IgD-negative memory B cell (primary cell): ENCODE measurements at regions not wholly inside any gene's neighbourhood (a gene's known extent, or its start where the extent isn't known, plus 50 kb on each side); places are given as distances from the start of the nearest gene placed in this dataset.

Experiments
- H3K27ac Mint-ChIP-seq, 3 donors: one replicate each; pipeline ENCODE4 v1.8.0; 2020 to 2022; ENCODE audit warnings: mild to moderate bottlenecking in 3 of 3, mixed read lengths in 3 of 3, moderate library complexity in 1 of 3
- H3K27me3 Mint-ChIP-seq: one replicate; pipeline ENCODE4 v1.8.0; 2021; ENCODE audit warnings: mixed read lengths
- H3K36me3 Mint-ChIP-seq: one replicate; pipeline ENCODE4 v1.8.0; 2020; ENCODE audit warnings: mild to moderate bottlenecking, mixed read lengths
- H3K4me1 Mint-ChIP-seq, 3 donors: one replicate each; pipeline ENCODE4 v1.8.0; 2020 to 2022; ENCODE audit warnings: mixed read lengths in 3 of 3, mild to moderate bottlenecking in 1 of 3
- H3K4me3 Mint-ChIP-seq, 4 donors: one replicate each; pipeline ENCODE4 v1.8.0; 2020 to 2022; ENCODE audit warnings: mild to moderate bottlenecking in 4 of 4, mixed read lengths in 4 of 4, moderate library complexity in 3 of 4
- H3K9me3 Mint-ChIP-seq, 3 donors: one replicate each; pipeline ENCODE4 v1.8.0; 2020 to 2021; ENCODE audit warnings: mixed read lengths in 3 of 3, mild to moderate bottlenecking in 1 of 3

DNA sequence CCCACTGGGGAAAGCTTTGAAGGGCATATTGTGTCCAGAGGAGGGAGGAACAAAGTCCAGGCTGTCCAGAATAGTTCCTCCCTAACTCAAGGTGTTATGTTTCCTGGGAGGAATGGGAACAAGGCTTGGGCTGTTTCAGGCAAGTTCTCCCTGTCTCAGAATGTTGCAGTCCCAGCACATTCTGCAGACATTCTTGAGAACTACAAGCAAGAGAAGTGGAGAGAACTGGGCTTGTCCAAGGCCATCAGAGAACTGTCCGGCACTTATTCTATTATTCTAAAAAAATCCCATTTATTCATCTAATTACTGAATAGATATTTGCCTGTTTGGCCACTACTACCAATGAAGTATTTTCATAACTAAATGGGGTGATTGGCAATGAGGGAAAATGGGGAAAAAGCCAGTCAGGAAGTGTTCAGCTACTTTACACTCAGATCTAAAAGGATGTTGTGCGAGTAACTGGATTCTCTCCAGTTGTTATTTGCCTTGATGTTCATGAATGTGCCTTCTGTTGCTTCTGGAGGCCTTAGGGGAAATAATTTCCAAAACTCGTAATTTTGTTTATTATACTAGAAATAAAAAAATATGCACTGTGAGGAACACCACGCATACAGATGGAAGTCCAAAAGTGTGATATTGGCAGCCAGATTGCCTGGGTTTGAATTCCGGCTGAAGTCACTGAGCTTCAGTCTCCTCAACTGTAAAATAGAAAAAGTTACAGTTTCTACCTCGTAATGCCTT is 300.1 kb upstream of the RND3 start:
- H3K4me1 Mint-ChIP-seq, result no peaks in the 10 kb centered on the region
- H3K36me3 Mint-ChIP-seq, result no peaks in the 10 kb centered on the region
- no peak overlapping the region for H3K27ac Mint-ChIP-seq
- H3K4me3 Mint-ChIP-seq, result no peak overlapping the region
- H3K9me3 Mint-ChIP-seq, result no peaks in the 10 kb centered on the region
- no peaks in the 10 kb centered on the region for H3K27me3 Mint-ChIP-seq

DNA sequence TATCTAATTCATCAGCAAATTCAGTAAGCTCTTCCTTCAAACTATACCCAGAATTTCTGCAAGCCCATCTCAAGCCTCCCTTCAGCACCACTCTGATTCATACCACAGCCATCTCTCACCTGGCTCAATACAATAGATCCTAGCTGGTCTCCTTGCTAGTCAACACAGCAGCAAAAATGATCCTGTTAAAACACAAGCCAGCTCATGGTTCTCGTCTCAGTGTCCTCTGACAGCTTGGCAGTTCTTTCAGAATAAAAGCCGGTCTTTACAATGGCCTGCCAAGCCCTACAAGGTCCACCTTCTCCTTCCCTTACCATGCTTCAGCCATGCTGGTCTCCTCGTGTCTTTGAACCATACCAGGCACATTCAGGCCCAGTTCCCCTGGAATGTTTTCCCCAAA is 296.9 kb upstream of the RND3 start:
- Mint-ChIP-seq H3K4me3 (no peak overlapping the region), H3K27me3 (no peaks in the 10 kb centered on the region), H3K36me3 (no peaks in the 10 kb centered on the region)

GRCh38 chr2:150783896-150784295 is 296.4 kb upstream of the RND3 start:
- H3K4me1 Mint-ChIP-seq, result no peaks in the 10 kb centered on the region
- no peaks in the 10 kb centered on the region for H3K27me3 Mint-ChIP-seq
- H3K4me3 Mint-ChIP-seq, result no peak overlapping the region
- no peaks in the 10 kb centered on the region for H3K9me3 Mint-ChIP-seq
- no peak overlapping the region for H3K27ac Mint-ChIP-seq
- H3K36me3 Mint-ChIP-seq, result no peaks in the 10 kb centered on the region

More for the DNA sequence above, 296.9 kb upstream of the RND3 start:
- H3K9me3 Mint-ChIP-seq, result no peaks in the 10 kb centered on the region
- no peak overlapping the region for H3K27ac Mint-ChIP-seq
- H3K4me1 Mint-ChIP-seq, result no peaks in the 10 kb centered on the region

DNA sequence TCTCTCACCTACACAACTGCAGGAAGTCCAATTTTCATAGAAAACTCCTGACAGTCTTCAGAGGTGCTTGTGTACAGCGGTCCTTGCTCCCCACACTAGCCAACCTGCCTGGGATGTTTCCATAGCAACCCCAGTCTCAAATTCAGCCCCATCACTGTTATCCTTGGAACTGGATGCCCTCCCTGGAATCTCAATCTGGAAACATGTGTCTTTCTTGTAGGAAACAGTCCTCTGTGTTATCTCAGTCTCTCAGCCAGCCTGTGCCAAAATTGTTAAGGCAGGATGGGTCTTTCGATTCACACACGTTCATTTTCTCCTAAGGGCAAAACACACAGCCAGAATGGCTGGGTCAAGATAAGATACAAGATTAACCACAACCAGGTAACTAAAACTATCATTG is 295.5 kb upstream of the RND3 start:
- Mint-ChIP-seq H3K9me3 (no peaks in the 10 kb centered on the region), H3K27ac (peak overlapping the region in 1 of 3 donors; percentile 37), H3K4me1 (peaks cover 0 to 1% (median 0%) of the 10 kb centered on the region in 3 donors), H3K4me3 (no peak overlapping the region), H3K27me3 (no peaks in the 10 kb centered on the region), H3K36me3 (no peaks in the 10 kb centered on the region)

DNA sequence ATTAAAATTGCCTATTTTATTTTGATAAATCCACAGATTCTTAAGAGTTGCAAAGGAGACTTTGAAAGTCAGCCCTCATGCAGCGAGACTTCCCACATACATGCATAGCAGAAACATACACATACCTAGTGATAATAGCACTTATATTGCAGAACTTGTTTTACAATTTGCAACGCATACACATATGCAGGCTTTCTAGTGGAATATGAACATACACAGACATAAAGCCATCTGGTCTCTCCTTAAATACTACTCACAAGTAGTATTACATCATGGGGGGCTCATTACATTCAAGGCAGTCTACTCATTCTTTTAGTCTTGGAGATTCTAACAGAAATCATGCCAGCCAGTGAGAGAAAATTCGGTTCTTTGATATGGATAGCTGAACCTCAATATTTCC is 295.1 kb upstream of the RND3 start:
- Mint-ChIP-seq H3K4me3 (no peak overlapping the region), H3K27me3 (no peaks in the 10 kb centered on the region), H3K9me3 (no peaks in the 10 kb centered on the region), H3K4me1 (peaks cover 0 to 1% (median 0%) of the 10 kb centered on the region in 3 donors), H3K27ac (peak overlapping the region in 1 of 3 donors; percentile 37), H3K36me3 (no peaks in the 10 kb centered on the region)

GRCh38 chr2:150781142-150781541 is 293.7 kb upstream of the RND3 start:
- Mint-ChIP-seq H3K4me1 (peaks cover 0 to 1% (median 0%) of the 10 kb centered on the region in 3 donors), H3K9me3 (peaks cover 0 to 3% (median 0%) of the 10 kb centered on the region in 3 donors), H3K36me3 (no peaks in the 10 kb centered on the region), H3K27me3 (no peaks in the 10 kb centered on the region), H3K4me3 (no peak overlapping the region), H3K27ac (no peak overlapping the region)

DNA sequence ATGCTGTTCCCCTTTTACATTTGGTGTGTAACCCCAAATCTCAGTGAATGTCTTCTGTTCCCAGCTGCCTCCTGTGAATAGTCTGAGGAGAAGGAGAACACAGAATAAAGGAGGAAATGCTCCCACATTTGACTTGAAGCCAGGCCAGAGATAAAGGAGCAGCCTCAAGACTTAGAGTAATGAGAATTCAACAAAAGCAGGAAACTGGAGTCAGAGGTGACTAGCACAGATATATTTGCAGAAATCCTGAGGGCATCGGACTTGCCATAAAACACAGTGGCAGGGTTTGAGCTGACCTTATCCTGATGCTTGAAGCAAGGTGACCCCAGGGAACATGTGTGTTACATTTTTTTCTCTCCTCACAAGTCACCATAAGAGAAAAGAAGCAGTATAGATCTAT is 291.4 kb upstream of the RND3 start:
- no peak overlapping the region for H3K4me3 Mint-ChIP-seq
- no peaks in the 10 kb centered on the region for H3K27me3 Mint-ChIP-seq
- peaks cover 0 to 3% (median 0%) of the 10 kb centered on the region in 3 donors for H3K9me3 Mint-ChIP-seq
- peaks cover under 1% of the 10 kb centered on the region for H3K36me3 Mint-ChIP-seq
- H3K27ac Mint-ChIP-seq, result no peak overlapping the region
- peaks cover 0 to 1% (median 0%) of the 10 kb centered on the region in 3 donors for H3K4me1 Mint-ChIP-seq

DNA sequence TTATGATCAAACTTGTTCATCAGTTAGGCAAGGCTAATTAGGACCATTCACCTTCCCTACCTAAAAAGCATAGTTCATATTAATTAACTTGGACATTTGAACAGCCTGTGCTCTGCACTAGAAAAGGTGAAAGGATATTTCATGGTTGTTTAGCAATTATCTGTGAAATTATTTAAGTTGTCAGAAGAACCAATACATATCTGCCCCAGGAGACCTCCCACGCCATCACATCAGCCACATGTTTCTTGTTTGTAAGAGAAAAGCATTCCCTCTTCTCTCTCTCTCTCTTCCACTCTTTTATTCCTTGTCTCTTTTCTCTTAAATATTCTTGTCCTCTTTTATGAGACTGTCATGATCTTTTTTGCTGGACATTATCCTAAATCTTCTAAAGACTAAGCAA is 282.0 kb upstream of the RND3 start:
- no peak overlapping the region for H3K4me3 Mint-ChIP-seq
- peaks cover 2% of the 10 kb centered on the region for H3K36me3 Mint-ChIP-seq
- H3K27me3 Mint-ChIP-seq, result no peaks in the 10 kb centered on the region
- H3K4me1 Mint-ChIP-seq, result no peaks in the 10 kb centered on the region
- no peaks in the 10 kb centered on the region for H3K9me3 Mint-ChIP-seq
- no peak overlapping the region for H3K27ac Mint-ChIP-seq

GRCh38 chr2:150767991-150768746 is 280.7 kb upstream of the RND3 start:
- Mint-ChIP-seq H3K4me3 (no peak overlapping the region), H3K27me3 (no peaks in the 10 kb centered on the region), H3K27ac (no peak overlapping the region), H3K4me1 (no peaks in the 10 kb centered on the region), H3K9me3 (no peaks in the 10 kb centered on the region), H3K36me3 (no peaks in the 10 kb centered on the region)

GRCh38 chr2:150762571-150762970 is 275.1 kb upstream of the RND3 start:
- no peaks in the 10 kb centered on the region for H3K4me1 Mint-ChIP-seq
- H3K36me3 Mint-ChIP-seq, result no peaks in the 10 kb centered on the region
- no peaks in the 10 kb centered on the region for H3K27me3 Mint-ChIP-seq
- H3K4me3 Mint-ChIP-seq, result no peak overlapping the region
- no peaks in the 10 kb centered on the region for H3K9me3 Mint-ChIP-seq
- H3K27ac Mint-ChIP-seq, result no peak overlapping the region

- Mint-ChIP-seq H3K4me1 (no peaks in the 10 kb centered on the region), H3K9me3 (no peaks in the 10 kb centered on the region), H3K36me3 (no peaks in the 10 kb centered on the region), H3K4me3 (no peak overlapping the region), H3K27me3 (no peaks in the 10 kb centered on the region), H3K27ac (no peak overlapping the region)
Measured at GRCh38 chr2:150759531-150759930, 272.1 kb upstream of the RND3 start.

DNA sequence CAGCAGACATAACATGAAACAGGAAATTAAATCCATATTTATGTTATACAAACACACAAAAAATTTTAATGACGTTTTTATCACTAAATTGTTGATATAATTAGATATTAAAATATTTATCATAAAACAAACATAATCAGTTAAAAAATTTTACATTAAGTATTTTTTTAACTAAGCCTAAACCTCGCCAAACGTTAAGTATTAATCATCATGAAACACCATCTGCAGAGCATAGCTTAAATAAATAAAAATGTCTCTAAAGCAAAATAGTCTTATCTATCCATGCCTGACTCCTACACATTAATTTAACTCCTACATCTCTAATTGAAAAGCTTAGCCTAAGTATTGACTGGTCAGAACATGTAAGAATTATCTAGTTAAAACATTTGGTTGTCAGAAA is 271.6 kb upstream of the RND3 start:
- Mint-ChIP-seq H3K9me3 (no peaks in the 10 kb centered on the region), H3K4me1 (no peaks in the 10 kb centered on the region), H3K4me3 (no peak overlapping the region), H3K36me3 (no peaks in the 10 kb centered on the region), H3K27me3 (no peaks in the 10 kb centered on the region), H3K27ac (no peak overlapping the region)

- peaks cover 0 to 1% (median 0%) of the 10 kb centered on the region in 3 donors for H3K4me1 Mint-ChIP-seq
- peaks cover 0 to 14% (median 2%) of the 10 kb centered on the region in 3 donors for H3K9me3 Mint-ChIP-seq
- H3K36me3 Mint-ChIP-seq, result no peaks in the 10 kb centered on the region
- H3K27ac Mint-ChIP-seq, result no peak overlapping the region
- H3K27me3 Mint-ChIP-seq, result no peaks in the 10 kb centered on the region
- no peak overlapping the region for H3K4me3 Mint-ChIP-seq
Measured at GRCh38 chr2:150752229-150752628, 264.8 kb upstream of the RND3 start.

DNA sequence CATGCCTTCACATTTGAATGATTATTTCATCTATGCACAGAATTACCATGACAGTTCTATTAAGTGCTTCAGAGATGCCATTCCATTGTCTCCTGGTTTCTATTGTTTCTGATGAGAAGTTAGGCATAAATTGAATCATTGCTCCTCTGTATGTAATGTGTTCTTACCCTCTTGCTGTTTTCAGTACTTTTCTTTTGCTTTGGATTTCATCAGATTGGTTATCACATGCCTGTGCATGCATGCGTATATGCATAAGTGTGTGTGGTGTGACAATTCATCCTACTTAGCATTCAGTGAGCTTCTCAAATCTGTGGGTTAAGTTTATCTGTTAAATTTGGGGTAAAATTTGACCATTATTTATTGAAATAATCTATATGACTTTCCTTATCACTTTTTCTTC is 263.3 kb upstream of the RND3 start:
- Mint-ChIP-seq H3K27ac (no peak overlapping the region), H3K36me3 (no peaks in the 10 kb centered on the region), H3K4me3 (no peak overlapping the region), H3K4me1 (peaks cover 0 to 1% (median 0%) of the 10 kb centered on the region in 3 donors), H3K9me3 (peaks cover 0 to 14% (median 2%) of the 10 kb centered on the region in 3 donors), H3K27me3 (no peaks in the 10 kb centered on the region)

DNA sequence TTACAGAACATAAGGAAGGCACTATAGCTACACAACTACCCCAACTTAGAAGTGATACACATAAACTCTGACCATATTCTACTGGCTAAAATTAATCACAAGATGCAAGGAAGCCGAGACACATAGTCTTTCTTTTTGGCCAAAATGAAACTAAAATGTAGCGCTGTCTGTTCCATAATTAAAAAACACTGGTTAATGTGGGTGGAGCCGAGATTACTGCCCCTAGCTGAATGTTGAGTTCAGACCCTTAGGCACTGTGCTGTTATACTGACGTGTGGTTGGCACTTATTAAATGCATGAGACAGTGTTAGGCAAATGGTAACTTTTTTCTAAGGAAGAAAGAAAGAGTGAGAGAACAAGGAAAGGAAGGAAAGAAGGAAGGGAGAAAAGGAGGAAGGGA is 254.6 kb upstream of the RND3 start:
- H3K36me3 Mint-ChIP-seq, result no peaks in the 10 kb centered on the region
- H3K4me1 Mint-ChIP-seq, result no peaks in the 10 kb centered on the region
- H3K27ac Mint-ChIP-seq, result no peak overlapping the region
- no peak overlapping the region for H3K4me3 Mint-ChIP-seq
- peaks cover 0 to 3% (median 2%) of the 10 kb centered on the region in 3 donors for H3K9me3 Mint-ChIP-seq
- H3K27me3 Mint-ChIP-seq, result no peaks in the 10 kb centered on the region
